CD4-positive, alpha-beta T cell (primary cell): ENCODE measurements at regions not wholly inside any gene's neighbourhood (a gene's known extent, or its start where the extent isn't known, plus 50 kb on each side); places are given as distances from the start of the nearest gene placed in this dataset.
A peak's percentile ranks its signal among the peaks of the same experiment; 100 is the strongest.

Experiments
- ATAC-seq: fragments of 200-7000 bp; cut with Tn5 transposase; one replicate; pipeline ENCODE4 v1.10.0; 2022; ENCODE audit warnings: mild to moderate bottlenecking; ENCODE audit not compliant: poor library complexity
- CTCF ChIA-PET: fragments of 350-600 bp; sonication (Branson Sonifier 250); formaldehyde crosslinking; loops from one replicate; lab custom pipeline; 2021; ENCODE audit warnings: antibody characterized with exemption, inconsistent platforms; lab: Charles Lee
- POLR2A ChIA-PET: fragments of 350-600 bp; sonication (Branson Sonifier 250); formaldehyde crosslinking; loops from one replicate; lab custom pipeline; 2021; ENCODE audit warnings: antibody characterized with exemption, inconsistent platforms; lab: Charles Lee
- DNase-seq, 14 experiments: peaks; one replicate each; pipeline ENCODE4 v3.0.0-alpha.2; 2013 to 2020; ENCODE audit warnings: mixed read lengths in 2 of 14
- H3K27ac ChIP-seq, 2 donors: one replicate each; pipeline versions ENCODE4 v1.5.1 to v1.7.0; 2013; ENCODE audit warnings: low read length in 2 of 2, low read depth in 1 of 2, mild to moderate bottlenecking in 1 of 2
- H3K27me3 ChIP-seq, 2 experiments: 1 replicate in 1 of 2; 2 replicates in 1 of 2; pipeline versions ENCODE4 v1.6.1 to v1.7.0; 2013; ENCODE audit warnings: low read length in 2 of 2, control low read depth in 1 of 2, mild to moderate bottlenecking in 1 of 2, moderate library complexity in 1 of 2; ENCODE audit not compliant: insufficient read depth in 2 of 2, control insufficient read depth in 1 of 2
- H3K36me3 ChIP-seq: one replicate; pipeline ENCODE4 v1.6.1; 2013; ENCODE audit warnings: low read length, control low read depth; ENCODE audit not compliant: insufficient read depth
- H3K4me1 ChIP-seq: one replicate; pipeline ENCODE4 v1.6.1; 2013; ENCODE audit warnings: low read length, control low read depth; ENCODE audit not compliant: insufficient read depth
- H3K4me3 ChIP-seq: one replicate; pipeline ENCODE4 v1.5.1; 2013; ENCODE audit warnings: mild to moderate bottlenecking, low read length, moderate library complexity
- H3K9me3 ChIP-seq, 2 experiments: 1 replicate in 1 of 2; 2 replicates in 1 of 2; pipeline versions ENCODE4 v1.6.1 to v1.7.0; 2013; ENCODE audit warnings: low read length in 2 of 2, mild to moderate bottlenecking in 2 of 2, control low read depth in 1 of 2, moderate library complexity in 1 of 2; ENCODE audit not compliant: control insufficient read depth in 1 of 2, insufficient read depth in 1 of 2
- H3K27ac Mint-ChIP-seq: one replicate; pipeline ENCODE4 v1.8.0; 2020; ENCODE audit warnings: mixed read lengths
- H3K27me3 Mint-ChIP-seq: one replicate; pipeline ENCODE4 v1.8.0; 2021; ENCODE audit warnings: mixed read lengths
- H3K36me3 Mint-ChIP-seq: one replicate; pipeline ENCODE4 v1.8.0; 2021; ENCODE audit warnings: low read depth, mixed read lengths
- H3K4me1 Mint-ChIP-seq: one replicate; pipeline ENCODE4 v1.8.0; 2021; ENCODE audit warnings: low read depth, mixed read lengths
- H3K4me3 Mint-ChIP-seq: one replicate; pipeline ENCODE4 v1.8.0; 2020; ENCODE audit warnings: mild to moderate bottlenecking, mixed read lengths
- H3K9me3 Mint-ChIP-seq: one replicate; pipeline ENCODE4 v1.8.0; 2020; ENCODE audit warnings: mixed read lengths
- CTCF ChIP-seq: fragments of 200-600 bp; IDR thresholded peaks from one replicate; pipeline ENCODE4 v1.8.0; 2022; ENCODE audit warnings: antibody characterized with exemption, mild to moderate bottlenecking
- intact Hi-C, 2 experiments: fragments of 100-400 bp; cut with DNase I in 1 of 2; cut with micrococcal nuclease in 1 of 2; formaldehyde crosslinking; loops; one replicate each; pipeline versions ENCODE4 v1.15.1 to v1.9.0; 2023 to 2025; cut with DNase I, micrococcal nuclease

- Histone ChIP-seq H3K27me3 (peaks cover 0 to 4% of the 10 kb centered on the region in 2 experiments), H3K36me3 (no peaks in the 10 kb centered on the region), H3K9me3 (no peaks in the 10 kb centered on the region), H3K4me1 (no peaks in the 10 kb centered on the region), H3K4me3 (no peak overlapping the region), H3K27ac (no peak overlapping the region)
- intact Hi-C loops = no loop called here
- no peak overlapping the region for H3K27ac Mint-ChIP-seq
- no peak overlapping the region for H3K4me3 Mint-ChIP-seq
- TF ChIP-seq CTCF = no peak
- no peaks in the 10 kb centered on the region for H3K9me3 Mint-ChIP-seq
- ATAC-seq (no peak), DNase-seq (no peak)
- no peaks in the 10 kb centered on the region for H3K36me3 Mint-ChIP-seq
- no peaks in the 10 kb centered on the region for H3K4me1 Mint-ChIP-seq
- no peaks in the 10 kb centered on the region for H3K27me3 Mint-ChIP-seq
- CTCF ChIA-PET = no interaction called here
- POLR2A ChIA-PET = no interaction called here
Measured at GRCh38 chr12:102781117-102781516, 135.9 kb downstream of the PAH start.

- TF ChIP-seq CTCF = no peak
- no peak for ATAC-seq
- Histone ChIP-seq H3K36me3 (no peaks in the 10 kb centered on the region), H3K9me3 (no peaks in the 10 kb centered on the region), H3K4me3 (no peak overlapping the region), H3K27ac (no peak overlapping the region), H3K4me1 (no peaks in the 10 kb centered on the region), H3K27me3 (peaks cover 0 to 4% of the 10 kb centered on the region in 2 experiments)
- ChIA-PET CTCF (no interaction called here), POLR2A (no interaction called here)
- no peaks in the 10 kb centered on the region for H3K36me3 Mint-ChIP-seq
- DNase-seq = no peak
- H3K4me3 Mint-ChIP-seq = no peak overlapping the region
- no peaks in the 10 kb centered on the region for H3K9me3 Mint-ChIP-seq
- no peak overlapping the region for H3K27ac Mint-ChIP-seq
- H3K4me1 Mint-ChIP-seq = no peaks in the 10 kb centered on the region
- intact Hi-C loops = no loop called here
- peaks cover 11% of the 10 kb centered on the region for H3K27me3 Mint-ChIP-seq
Measured at GRCh38 chr12:102776041-102776440, 141.0 kb downstream of the PAH start.

- intact Hi-C loops = no loop called here
- Mint-ChIP-seq H3K4me1 (no peaks in the 10 kb centered on the region), H3K4me3 (no peak overlapping the region), H3K27ac (no peak overlapping the region), H3K9me3 (peaks cover 3% of the 10 kb centered on the region), H3K27me3 (peaks cover 17% of the 10 kb centered on the region), H3K36me3 (no peaks in the 10 kb centered on the region)
- no peak overlapping the region for H3K27ac ChIP-seq
- no peak for TF ChIP-seq CTCF
- ChIA-PET CTCF (no interaction called here), POLR2A (no interaction called here)
- no peak for ATAC-seq
- no peaks in the 10 kb centered on the region for H3K9me3 ChIP-seq
- H3K4me1 ChIP-seq = no peaks in the 10 kb centered on the region
- no peaks in the 10 kb centered on the region for H3K27me3 ChIP-seq
- peak in 4 of 14 experiments; percentile 2 to 21 (median 14) for DNase-seq
- no peak overlapping the region for H3K4me3 ChIP-seq
- H3K36me3 ChIP-seq = no peaks in the 10 kb centered on the region
Measured at GRCh38 chr12:102769323-102769916, 147.6 kb downstream of the PAH start.
